SU-DHL-6 (cell line): ENCODE measurements at regions not wholly inside any gene's neighbourhood (a gene's known extent, or its start where the extent isn't known, plus 50 kb on each side); places are given as distances from the start of the nearest gene placed in this dataset.

ENCODE experiments used
- EZH2phosphoT487 ChIP-seq: fragments of 200-600 bp; sonication (generic), shearing (Covaris generic); conservative IDR thresholded peaks from 2 replicates; pipeline ENCODE4 v1.6.1; 2018; ENCODE audit warnings: mild to moderate bottlenecking, antibody characterized with exemption, low read length, moderate library complexity, mixed read lengths
- TF ChIP-seq, protein P1 (sequence below): fragments of 200-600 bp; sonication (generic); IDR thresholded peaks from one replicate; pipeline ENCODE4 v1.5.1; 2017; ENCODE audit warnings: antibody characterized with exemption, mild to moderate bottlenecking, low read length, moderate library complexity; ENCODE audit not compliant: insufficient read depth, poor library complexity, severe bottlenecking

DNA sequence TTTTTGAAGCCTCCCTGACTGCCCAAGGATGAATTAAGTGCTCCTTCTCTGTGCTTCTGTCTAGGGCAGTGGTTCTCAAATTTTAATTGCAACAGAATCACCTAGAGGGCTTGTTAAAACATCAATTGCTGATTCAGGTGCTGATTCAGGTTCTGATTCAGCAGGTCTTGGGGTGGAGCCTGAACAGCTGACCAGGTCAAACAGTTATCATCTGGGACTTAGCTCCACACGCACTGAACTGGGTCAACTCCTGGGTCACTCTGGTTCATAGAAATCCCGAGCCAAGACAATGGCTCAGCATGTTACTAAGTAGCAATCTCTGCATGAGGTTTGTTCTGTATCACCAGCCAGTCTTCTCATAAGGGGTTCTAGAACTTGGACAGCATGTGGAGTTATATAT lies 192.3 kb downstream of the GJA1 start:
- TF ChIP-seq, protein P1, sequence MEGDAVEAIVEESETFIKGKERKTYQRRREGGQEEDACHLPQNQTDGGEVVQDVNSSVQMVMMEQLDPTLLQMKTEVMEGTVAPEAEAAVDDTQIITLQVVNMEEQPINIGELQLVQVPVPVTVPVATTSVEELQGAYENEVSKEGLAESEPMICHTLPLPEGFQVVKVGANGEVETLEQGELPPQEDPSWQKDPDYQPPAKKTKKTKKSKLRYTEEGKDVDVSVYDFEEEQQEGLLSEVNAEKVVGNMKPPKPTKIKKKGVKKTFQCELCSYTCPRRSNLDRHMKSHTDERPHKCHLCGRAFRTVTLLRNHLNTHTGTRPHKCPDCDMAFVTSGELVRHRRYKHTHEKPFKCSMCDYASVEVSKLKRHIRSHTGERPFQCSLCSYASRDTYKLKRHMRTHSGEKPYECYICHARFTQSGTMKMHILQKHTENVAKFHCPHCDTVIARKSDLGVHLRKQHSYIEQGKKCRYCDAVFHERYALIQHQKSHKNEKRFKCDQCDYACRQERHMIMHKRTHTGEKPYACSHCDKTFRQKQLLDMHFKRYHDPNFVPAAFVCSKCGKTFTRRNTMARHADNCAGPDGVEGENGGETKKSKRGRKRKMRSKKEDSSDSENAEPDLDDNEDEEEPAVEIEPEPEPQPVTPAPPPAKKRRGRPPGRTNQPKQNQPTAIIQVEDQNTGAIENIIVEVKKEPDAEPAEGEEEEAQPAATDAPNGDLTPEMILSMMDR, result no peak
- TF ChIP-seq EZH2phosphoT487, result no peak
